CD4-positive, alpha-beta T cell (primary cell): ENCODE measurements at regions not wholly inside any gene's neighbourhood (a gene's known extent, or its start where the extent isn't known, plus 50 kb on each side); places are given as distances from the start of the nearest gene placed in this dataset.

ENCODE experiments used
- ATAC-seq: fragments of 200-7000 bp; cut with Tn5 transposase; one replicate; pipeline ENCODE4 v1.10.0; 2022; ENCODE audit warnings: mild to moderate bottlenecking; ENCODE audit not compliant: poor library complexity
- CTCF ChIA-PET: fragments of 350-600 bp; sonication (Branson Sonifier 250); formaldehyde crosslinking; loops from one replicate; lab custom pipeline; 2021; ENCODE audit warnings: antibody characterized with exemption, inconsistent platforms; lab: Charles Lee
- POLR2A ChIA-PET: fragments of 350-600 bp; sonication (Branson Sonifier 250); formaldehyde crosslinking; loops from one replicate; lab custom pipeline; 2021; ENCODE audit warnings: antibody characterized with exemption, inconsistent platforms; lab: Charles Lee
- DNase-seq, 14 experiments: peaks; one replicate each; pipeline ENCODE4 v3.0.0-alpha.2; 2013 to 2020; ENCODE audit warnings: mixed read lengths in 2 of 14
- H3K27ac ChIP-seq, 2 donors: one replicate each; pipeline versions ENCODE4 v1.5.1 to v1.7.0; 2013; ENCODE audit warnings: low read length in 2 of 2, low read depth in 1 of 2, mild to moderate bottlenecking in 1 of 2
- H3K27me3 ChIP-seq, 2 experiments: 1 replicate in 1 of 2; 2 replicates in 1 of 2; pipeline versions ENCODE4 v1.6.1 to v1.7.0; 2013; ENCODE audit warnings: low read length in 2 of 2, control low read depth in 1 of 2, mild to moderate bottlenecking in 1 of 2, moderate library complexity in 1 of 2; ENCODE audit not compliant: insufficient read depth in 2 of 2, control insufficient read depth in 1 of 2
- H3K36me3 ChIP-seq: one replicate; pipeline ENCODE4 v1.6.1; 2013; ENCODE audit warnings: low read length, control low read depth; ENCODE audit not compliant: insufficient read depth
- H3K4me1 ChIP-seq: one replicate; pipeline ENCODE4 v1.6.1; 2013; ENCODE audit warnings: low read length, control low read depth; ENCODE audit not compliant: insufficient read depth
- H3K4me3 ChIP-seq: one replicate; pipeline ENCODE4 v1.5.1; 2013; ENCODE audit warnings: mild to moderate bottlenecking, low read length, moderate library complexity
- H3K9me3 ChIP-seq, 2 experiments: 1 replicate in 1 of 2; 2 replicates in 1 of 2; pipeline versions ENCODE4 v1.6.1 to v1.7.0; 2013; ENCODE audit warnings: low read length in 2 of 2, mild to moderate bottlenecking in 2 of 2, control low read depth in 1 of 2, moderate library complexity in 1 of 2; ENCODE audit not compliant: control insufficient read depth in 1 of 2, insufficient read depth in 1 of 2
- H3K27ac Mint-ChIP-seq: one replicate; pipeline ENCODE4 v1.8.0; 2020; ENCODE audit warnings: mixed read lengths
- H3K27me3 Mint-ChIP-seq: one replicate; pipeline ENCODE4 v1.8.0; 2021; ENCODE audit warnings: mixed read lengths
- H3K36me3 Mint-ChIP-seq: one replicate; pipeline ENCODE4 v1.8.0; 2021; ENCODE audit warnings: low read depth, mixed read lengths
- H3K4me1 Mint-ChIP-seq: one replicate; pipeline ENCODE4 v1.8.0; 2021; ENCODE audit warnings: low read depth, mixed read lengths
- H3K4me3 Mint-ChIP-seq: one replicate; pipeline ENCODE4 v1.8.0; 2020; ENCODE audit warnings: mild to moderate bottlenecking, mixed read lengths
- H3K9me3 Mint-ChIP-seq: one replicate; pipeline ENCODE4 v1.8.0; 2020; ENCODE audit warnings: mixed read lengths
- CTCF ChIP-seq: fragments of 200-600 bp; IDR thresholded peaks from one replicate; pipeline ENCODE4 v1.8.0; 2022; ENCODE audit warnings: antibody characterized with exemption, mild to moderate bottlenecking
- intact Hi-C, 2 experiments: fragments of 100-400 bp; cut with DNase I in 1 of 2; cut with micrococcal nuclease in 1 of 2; formaldehyde crosslinking; loops; one replicate each; pipeline versions ENCODE4 v1.15.1 to v1.9.0; 2023 to 2025; cut with DNase I, micrococcal nuclease

GRCh38 chr21:30935889-30936168, 54.4 kb upstream of the KRTAP11-1 start:
- intact Hi-C loops: no loop called here
- no peaks in the 10 kb centered on the region for H3K9me3 Mint-ChIP-seq
- Histone ChIP-seq H3K4me3 (no peak overlapping the region), H3K4me1 (no peaks in the 10 kb centered on the region), H3K36me3 (no peaks in the 10 kb centered on the region), H3K9me3 (peaks cover 0 to 23% of the 10 kb centered on the region in 2 experiments), H3K27me3 (no peaks in the 10 kb centered on the region), H3K27ac (no peak overlapping the region)
- no peaks in the 10 kb centered on the region for H3K4me1 Mint-ChIP-seq
- no peak overlapping the region for H3K27ac Mint-ChIP-seq
- no peak overlapping the region for H3K4me3 Mint-ChIP-seq
- CTCF ChIA-PET: no interaction called here
- no peak for ATAC-seq
- H3K36me3 Mint-ChIP-seq: no peaks in the 10 kb centered on the region
- no peak for DNase-seq
- no peaks in the 10 kb centered on the region for H3K27me3 Mint-ChIP-seq
- POLR2A ChIA-PET: no interaction called here
- TF ChIP-seq CTCF: no peak

DNA sequence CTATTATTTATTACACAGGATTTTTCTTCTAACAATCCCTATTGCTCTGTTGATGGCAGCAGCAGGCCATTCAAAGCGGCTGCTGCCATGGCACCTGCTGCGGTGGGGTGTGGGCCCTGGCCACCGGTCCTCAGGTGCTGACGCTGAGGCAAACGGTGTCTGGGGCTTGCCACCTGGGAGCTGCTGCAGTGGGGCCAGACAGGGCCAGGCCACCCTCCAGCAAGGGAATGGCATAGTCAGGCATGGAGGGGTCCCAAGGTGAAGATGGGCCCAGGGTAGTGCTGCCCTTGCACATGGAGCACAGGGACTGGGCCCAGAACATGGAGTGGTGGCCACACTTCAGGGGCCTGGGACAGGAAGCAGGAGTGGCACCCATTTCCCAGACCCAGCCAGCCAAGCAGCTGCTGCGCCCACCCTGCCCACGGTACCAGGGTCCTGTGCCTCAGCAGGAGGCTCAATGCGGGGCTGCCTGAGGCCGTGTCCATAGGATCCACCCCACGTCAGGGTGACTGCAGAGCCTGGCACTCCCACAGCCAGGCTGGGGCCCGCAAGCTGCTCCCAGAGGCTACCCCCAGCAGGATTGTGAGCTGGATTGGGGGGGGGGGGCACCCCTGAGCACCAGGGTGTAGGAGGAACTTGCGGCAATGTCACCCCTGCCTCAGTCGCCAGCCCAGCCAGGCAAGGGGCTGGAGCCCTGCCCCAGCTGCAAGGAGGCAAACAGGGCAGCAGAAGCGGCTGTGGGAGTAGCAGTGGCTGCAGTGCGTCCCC, 53.9 kb upstream of the KRTAP11-1 start:
- H3K27me3 Mint-ChIP-seq: no peaks in the 10 kb centered on the region
- no peak for TF ChIP-seq CTCF
- DNase-seq: no peak
- no peak overlapping the region for H3K4me3 Mint-ChIP-seq
- ChIA-PET CTCF (no interaction called here), POLR2A (no interaction called here)
- no peaks in the 10 kb centered on the region for H3K4me1 ChIP-seq
- H3K27me3 ChIP-seq: no peaks in the 10 kb centered on the region
- no peaks in the 10 kb centered on the region for H3K9me3 Mint-ChIP-seq
- no peak overlapping the region for H3K27ac ChIP-seq
- no peak for ATAC-seq
- intact Hi-C loops: no loop called here
- H3K36me3 Mint-ChIP-seq: no peaks in the 10 kb centered on the region
- H3K4me1 Mint-ChIP-seq: no peaks in the 10 kb centered on the region
- H3K27ac Mint-ChIP-seq: no peak overlapping the region
- no peaks in the 10 kb centered on the region for H3K36me3 ChIP-seq
- H3K4me3 ChIP-seq: no peak overlapping the region
- H3K9me3 ChIP-seq: peaks cover 0 to 23% of the 10 kb centered on the region in 2 experiments

- no peak for DNase-seq
- CTCF ChIA-PET: no interaction called here
- no peak for ATAC-seq
- Histone ChIP-seq H3K36me3 (no peaks in the 10 kb centered on the region), H3K9me3 (peaks cover 0 to 23% of the 10 kb centered on the region in 2 experiments), H3K4me1 (no peaks in the 10 kb centered on the region), H3K27me3 (no peaks in the 10 kb centered on the region), H3K4me3 (no peak overlapping the region), H3K27ac (no peak overlapping the region)
- Mint-ChIP-seq H3K36me3 (no peaks in the 10 kb centered on the region), H3K9me3 (peaks cover 2% of the 10 kb centered on the region), H3K27me3 (no peaks in the 10 kb centered on the region), H3K27ac (no peak overlapping the region), H3K4me1 (no peaks in the 10 kb centered on the region), H3K4me3 (no peak overlapping the region)
- no peak for TF ChIP-seq CTCF
- POLR2A ChIA-PET: no interaction called here
- intact Hi-C loops: no loop called here
These were observed 51.3 kb upstream of the KRTAP11-1 start for GRCh38 chr21:30932686-30933085.
